LNCaP clone FGC (cell line): ENCODE measurements at regions not wholly inside any gene's neighbourhood (a gene's known extent, or its start where the extent isn't known, plus 50 kb on each side); places are given as distances from the start of the nearest gene placed in this dataset.

Experiments used
- DNase-seq: peaks from one replicate; pipeline ENCODE4 v3.0.0-alpha.2; 2011; ENCODE audit warnings: low read depth
- H3K4me3 ChIP-seq: 2 replicates; pipeline ENCODE4 v1.5.1; 2011; ENCODE audit warnings: mild to moderate bottlenecking, low read depth, low read length, control low read depth
- CTCF ChIP-seq: IDR thresholded peaks from 2 replicates; pipeline ENCODE4 v1.5.1; 2012; ENCODE audit warnings: mild to moderate bottlenecking; ENCODE audit not compliant: control insufficient read depth, insufficient read depth; ENCODE audit errors: extremely low read depth

- peak; percentile 47 for DNase-seq
Measured at GRCh38 chr6:96468681-96469224, 52.9 kb upstream of the UFL1 start.

GRCh38 chr6:96469312-96469711 lies 52.3 kb upstream of the UFL1 start:
- TF ChIP-seq CTCF: no peak
- H3K4me3 ChIP-seq: no peak overlapping the region
- no peak for DNase-seq

More at GRCh38 chr6:96468681-96469224, 52.9 kb upstream of the UFL1 start:
- 0 out of 2 replicates have a peak, but pooled peaks have one; percentile 24 for TF ChIP-seq CTCF
- H3K4me3 ChIP-seq: no peak overlapping the region

GRCh38 chr6:96470296-96470695 lies 51.3 kb upstream of the UFL1 start:
- TF ChIP-seq CTCF: no peak
- H3K4me3 ChIP-seq: no peak overlapping the region
- no peak for DNase-seq
